Panc1 (cell line): ENCODE measurements at regions not wholly inside any gene's neighbourhood (a gene's known extent, or its start where the extent isn't known, plus 50 kb on each side); places are given as distances from the start of the nearest gene placed in this dataset.
"Not testable (repeated sequence)": the region's sequence is repeated elsewhere in the genome, so short reads cannot be mapped to it uniquely, and the experiment has no call there.

ENCODE experiments used
- CTCF ChIP-seq: fragments of 450-650 bp; IDR thresholded peaks from 2 replicates; pipeline ENCODE4 v1.5.1; 2017; ENCODE audit warnings: mild to moderate bottlenecking
- POLR2AphosphoS5 ChIP-seq: IDR thresholded peaks from 2 replicates; pipeline ENCODE4 v1.6.1; 2012; ENCODE audit warnings: mild to moderate bottlenecking, low read depth, low read length, moderate library complexity
- REST ChIP-seq, 2 experiments: IDR thresholded peaks; 2 replicates each; pipeline ENCODE4 v1.6.1; 2011 to 2012; ENCODE audit warnings: low read depth in 2 of 2, control low read depth in 1 of 2, low read length in 1 of 2, mild to moderate bottlenecking in 1 of 2, moderate library complexity in 1 of 2; ENCODE audit not compliant: insufficient read depth in 1 of 2
- SIN3A ChIP-seq: IDR thresholded peaks from 2 replicates; pipeline ENCODE4 v1.6.1; 2012; ENCODE audit warnings: low read depth, mild to moderate bottlenecking, low read length, moderate library complexity, borderline replicate concordance; ENCODE audit not compliant: insufficient read depth
- TCF7L2 ChIP-seq: IDR thresholded peaks from 2 replicates; pipeline ENCODE4 v1.6.1; 2011; ENCODE audit warnings: mild to moderate bottlenecking, low read depth, low read length, inconsistent platforms

- not testable (repeated sequence) for TF ChIP-seq POLR2AphosphoS5; SIN3A; CTCF; REST (IDR thresholded peaks at IDR 0.05; ENCODE audit: insufficient read depth in 1 of 2, low read depth in 2 of 2, low read length in 1 of 2); TCF7L2
Observed at GRCh38 chr6:92952111-92952510, 467.2 kb downstream of the EPHA7 start.
